ENCODE measurements at regions not wholly inside any gene's neighbourhood (a gene's known extent, or its start where the extent isn't known, plus 50 kb on each side); places are given as distances from the start of the nearest gene placed in this dataset.
"Not testable (repeated sequence)": the region's sequence is repeated elsewhere in the genome, so short reads cannot be mapped to it uniquely, and the experiment has no call there.

- DNase-seq (no peak), ATAC-seq (no peak)
- H3K4me3 ChIP-seq, result no peak overlapping the region
- no peak for TF ChIP-seq CTCF (IDR thresholded peaks at IDR 0.05)
- intact Hi-C loops (cut with DNase I), result no loop called here
- no peaks in the 10 kb centered on the region for H3K9me3 ChIP-seq
- H3K27ac ChIP-seq, result no peak overlapping the region
- H3K36me3 ChIP-seq, result no peaks in the 10 kb centered on the region
- no peaks in the 10 kb centered on the region for H3K27me3 ChIP-seq
- peaks cover 0 to 12% of the 10 kb centered on the region in 2 donors for H3K4me1 ChIP-seq
Measured at GRCh38 chr4:25991340-25991739, 77.3 kb downstream of the SMIM20 start.

GRCh38 chr4:25993395-25994185 is 79.6 kb downstream of the SMIM20 start:
- no peaks in the 10 kb centered on the region for H3K27me3 ChIP-seq
- intact Hi-C loops (cut with DNase I), result no loop called here
- ATAC-seq (peak; percentile 42), DNase-seq (no peak)
- H3K27ac ChIP-seq, result no peak overlapping the region
- H3K36me3 ChIP-seq, result no peaks in the 10 kb centered on the region
- no peak overlapping the region for H3K4me3 ChIP-seq
- H3K9me3 ChIP-seq, result no peaks in the 10 kb centered on the region
- H3K4me1 ChIP-seq, result peaks cover 0 to 4% of the 10 kb centered on the region in 2 donors
- TF ChIP-seq CTCF (IDR thresholded peaks at IDR 0.05), result no peak

- DNase-seq; H3K36me3 ChIP-seq; H3K4me3 ChIP-seq; H3K9me3 ChIP-seq; H3K27ac ChIP-seq; intact Hi-C loops (cut with DNase I); H3K27me3 ChIP-seq; H3K4me1 ChIP-seq: not testable (repeated sequence)
- peak; percentile 64 for ATAC-seq
Measured at GRCh38 chr4:25994577-25994976, 80.6 kb downstream of the SMIM20 start.

- intact Hi-C loops (cut with DNase I), result no loop called here
- Histone ChIP-seq H3K9me3 (no peaks in the 10 kb centered on the region), H3K4me3 (no peak overlapping the region), H3K36me3 (no peaks in the 10 kb centered on the region), H3K27ac (no peak overlapping the region), H3K4me1 (no peaks in the 10 kb centered on the region), H3K27me3 (no peaks in the 10 kb centered on the region)
- DNase-seq (no peak), ATAC-seq (peak; percentile 62)
- no peak for TF ChIP-seq CTCF (IDR thresholded peaks at IDR 0.05)
Measured at GRCh38 chr4:26000274-26000950, 86.4 kb downstream of the SMIM20 start.

- Histone ChIP-seq H3K27me3 (no peaks in the 10 kb centered on the region), H3K27ac (no peak overlapping the region), H3K36me3 (no peaks in the 10 kb centered on the region), H3K4me1 (no peaks in the 10 kb centered on the region), H3K9me3 (no peaks in the 10 kb centered on the region), H3K4me3 (no peak overlapping the region)
- intact Hi-C loops (cut with DNase I), result no loop called here
- no peak for DNase-seq
- ATAC-seq, result no peak
- no peak for TF ChIP-seq CTCF (IDR thresholded peaks at IDR 0.05)
Measured at GRCh38 chr4:26001413-26001812, 87.4 kb downstream of the SMIM20 start.

Measured in left lung (tissue), 4 donors.